Kidney (tissue), 13 donors: ENCODE measurements at regions not wholly inside any gene's neighbourhood (a gene's known extent, or its start where the extent isn't known, plus 50 kb on each side); places are given as distances from the start of the nearest gene placed in this dataset.

ENCODE experiments used
- DNase-seq, 5 donors: peaks; one replicate each; pipeline ENCODE4 v3.0.0-alpha.2; 2013 to 2020
- FAIRE-seq: peaks from 2 replicates; lab custom pipeline; 2012; peaks lifted over from hg19 to GRCh38; lab: Jason Lieb, UNC
- H3K27ac ChIP-seq, 2 donors: one replicate each; pipeline ENCODE4 v1.7.0; 2013; ENCODE audit warnings: low read depth in 2 of 2, low read length in 2 of 2, inconsistent platforms in 1 of 2
- H3K27me3 ChIP-seq: one replicate; pipeline ENCODE4 v1.7.1; 2013; ENCODE audit warnings: low read length, inconsistent platforms; ENCODE audit not compliant: control insufficient read depth, insufficient read depth
- H3K36me3 ChIP-seq, 3 donors: one replicate each; pipeline versions ENCODE4 v1.7.0 to v1.7.1; 2013; ENCODE audit warnings: low read length in 3 of 3, control low read depth in 1 of 3, inconsistent platforms in 1 of 3; ENCODE audit not compliant: insufficient read depth in 3 of 3, control insufficient read depth in 2 of 3
- H3K4me1 ChIP-seq, 3 donors: one replicate each; pipeline versions ENCODE4 v1.7.0 to v1.7.1; 2013; ENCODE audit warnings: low read length in 3 of 3, inconsistent platforms in 1 of 3, low read depth in 1 of 3; ENCODE audit not compliant: control insufficient read depth in 2 of 3, insufficient read depth in 2 of 3
- H3K4me3 ChIP-seq, 3 donors: one replicate each; pipeline versions ENCODE4 v1.7.0 to v1.8.1; 2013; ENCODE audit warnings: low read length in 3 of 3, control low read depth in 1 of 3, inconsistent platforms in 1 of 3
- H3K9ac ChIP-seq, 3 donors: one replicate each; pipeline versions ENCODE4 v1.7.0 to v1.7.1; 2013; ENCODE audit warnings: low read length in 3 of 3, control low read depth in 1 of 3, inconsistent platforms in 1 of 3
- H3K9me3 ChIP-seq, 3 donors: one replicate each; pipeline versions ENCODE4 v1.7.0 to v1.7.1; 2013; ENCODE audit warnings: low read length in 3 of 3, control low read depth in 1 of 3, inconsistent platforms in 1 of 3; ENCODE audit not compliant: control insufficient read depth in 2 of 3, insufficient read depth in 1 of 3
- CTCF ChIP-seq: IDR thresholded peaks from 3 replicates; pipeline ENCODE4 v1.5.1; 2012; ENCODE audit warnings: mild to moderate bottlenecking, moderate library complexity, borderline replicate concordance; ENCODE audit not compliant: insufficient read depth; ENCODE audit errors: extremely low read depth
- intact Hi-C: fragments of 100-400 bp; cut with DNase I; formaldehyde crosslinking; loops from one replicate; pipeline ENCODE4 v1.11.1; 2022
- donor health status: control.
- donor health status: control.
- donor health status: control.
- donor health status: control.
- donor health status: control.
- donor health status: DM: yes; HTN: yes; CAD: no.
- donor health status: Normal renal cell carcinoma (clear cell type).

GRCh38 chr17:12247761-12248160 lies 227.1 kb downstream of the MAP2K4 start:
- no peak overlapping the region for H3K27ac ChIP-seq
- TF ChIP-seq CTCF, result no peak
- DNase-seq (peak in 1 of 5 donors; percentile 32), FAIRE-seq (no peak)
- intact Hi-C loops, result no loop called here
- no peaks in the 10 kb centered on the region for H3K36me3 ChIP-seq
- no peaks in the 10 kb centered on the region for H3K9me3 ChIP-seq
- no peak overlapping the region for H3K9ac ChIP-seq
- H3K4me3 ChIP-seq, result no peak overlapping the region
- no peaks in the 10 kb centered on the region for H3K27me3 ChIP-seq
- H3K4me1 ChIP-seq, result no peaks in the 10 kb centered on the region

- DNase-seq (no peak), FAIRE-seq (no peak)
- TF ChIP-seq CTCF, result no peak
- Histone ChIP-seq H3K27ac (no peak overlapping the region), H3K36me3 (no peaks in the 10 kb centered on the region), H3K27me3 (no peaks in the 10 kb centered on the region), H3K9ac (no peak overlapping the region), H3K9me3 (no peaks in the 10 kb centered on the region), H3K4me1 (no peaks in the 10 kb centered on the region), H3K4me3 (no peak overlapping the region)
- intact Hi-C loops, result no loop called here
These were observed 230.3 kb downstream of the MAP2K4 start for GRCh38 chr17:12250973-12251372.

- TF ChIP-seq CTCF, result no peak
- Histone ChIP-seq H3K27ac (no peak overlapping the region), H3K9ac (no peak overlapping the region), H3K4me3 (no peak overlapping the region), H3K4me1 (no peaks in the 10 kb centered on the region), H3K9me3 (no peaks in the 10 kb centered on the region), H3K36me3 (no peaks in the 10 kb centered on the region), H3K27me3 (no peaks in the 10 kb centered on the region)
- DNase-seq, result no peak
- intact Hi-C loops, result no loop called here
- no peak for FAIRE-seq
These were observed 231.8 kb downstream of the MAP2K4 start for GRCh38 chr17:12252462-12252861.

- DNase-seq (no peak), FAIRE-seq (no peak)
- H3K4me1 ChIP-seq, result no peaks in the 10 kb centered on the region
- H3K9ac ChIP-seq, result no peak overlapping the region
- H3K36me3 ChIP-seq, result no peaks in the 10 kb centered on the region
- no peak overlapping the region for H3K4me3 ChIP-seq
- TF ChIP-seq CTCF, result no peak
- intact Hi-C loops, result no loop called here
- H3K27me3 ChIP-seq, result no peaks in the 10 kb centered on the region
- H3K9me3 ChIP-seq, result no peaks in the 10 kb centered on the region
- no peak overlapping the region for H3K27ac ChIP-seq
These were observed 233.8 kb downstream of the MAP2K4 start for GRCh38 chr17:12254460-12254859.
